ENCODE measurements at regions not wholly inside any gene's neighbourhood (a gene's known extent, or its start where the extent isn't known, plus 50 kb on each side); places are given as distances from the start of the nearest gene placed in this dataset.

DNA sequence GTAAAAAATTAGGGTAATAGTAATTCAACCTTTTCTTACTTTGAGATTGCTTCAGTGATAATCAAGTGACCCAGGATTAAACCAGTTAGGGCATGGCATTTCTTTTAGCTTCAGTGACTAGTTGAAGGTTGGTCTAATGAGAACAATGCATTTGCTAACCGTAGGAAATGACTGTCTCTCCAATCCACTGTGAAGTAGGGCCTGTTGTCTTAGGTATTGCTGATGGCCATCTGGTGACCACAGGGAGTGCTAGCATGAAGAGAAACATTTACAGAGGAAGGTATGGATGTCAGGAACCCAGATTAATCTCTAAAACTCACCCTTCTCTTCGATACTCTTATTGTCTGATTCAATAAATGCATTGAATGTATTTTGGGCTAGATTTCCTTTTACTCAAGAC, 535.9 kb upstream of the SEMA6A start:
- no peak for TF ChIP-seq EZH2phosphoT487 (IDR thresholded peaks at IDR 0.05; ENCODE audit: low read depth)
- TF ChIP-seq, protein P1, sequence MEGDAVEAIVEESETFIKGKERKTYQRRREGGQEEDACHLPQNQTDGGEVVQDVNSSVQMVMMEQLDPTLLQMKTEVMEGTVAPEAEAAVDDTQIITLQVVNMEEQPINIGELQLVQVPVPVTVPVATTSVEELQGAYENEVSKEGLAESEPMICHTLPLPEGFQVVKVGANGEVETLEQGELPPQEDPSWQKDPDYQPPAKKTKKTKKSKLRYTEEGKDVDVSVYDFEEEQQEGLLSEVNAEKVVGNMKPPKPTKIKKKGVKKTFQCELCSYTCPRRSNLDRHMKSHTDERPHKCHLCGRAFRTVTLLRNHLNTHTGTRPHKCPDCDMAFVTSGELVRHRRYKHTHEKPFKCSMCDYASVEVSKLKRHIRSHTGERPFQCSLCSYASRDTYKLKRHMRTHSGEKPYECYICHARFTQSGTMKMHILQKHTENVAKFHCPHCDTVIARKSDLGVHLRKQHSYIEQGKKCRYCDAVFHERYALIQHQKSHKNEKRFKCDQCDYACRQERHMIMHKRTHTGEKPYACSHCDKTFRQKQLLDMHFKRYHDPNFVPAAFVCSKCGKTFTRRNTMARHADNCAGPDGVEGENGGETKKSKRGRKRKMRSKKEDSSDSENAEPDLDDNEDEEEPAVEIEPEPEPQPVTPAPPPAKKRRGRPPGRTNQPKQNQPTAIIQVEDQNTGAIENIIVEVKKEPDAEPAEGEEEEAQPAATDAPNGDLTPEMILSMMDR (IDR thresholded peaks at IDR 0.05; ENCODE audit: low read depth, low read length): no peak
- H3K9ac ChIP-seq (ENCODE audit: low read length): no peak overlapping the region
- H3K4me3 ChIP-seq (ENCODE audit: low read length): no peak overlapping the region
- H3K4me2 ChIP-seq (ENCODE audit: low read length): no peak overlapping the region
- H3K27me3 ChIP-seq (ENCODE audit: low read depth, low read length): no peaks in the 10 kb centered on the region
- no peak overlapping the region for H3K27ac ChIP-seq (ENCODE audit: low read length)
- no peaks in the 10 kb centered on the region for H3K36me3 ChIP-seq (replicated peaks; ENCODE audit: low read depth, low read length)
- H3K79me2 ChIP-seq (ENCODE audit: low read length): no peaks in the 10 kb centered on the region
- H3K9me3 ChIP-seq (ENCODE audit: insufficient read depth, low read length): no peaks in the 10 kb centered on the region
- no peaks in the 10 kb centered on the region for H3K4me1 ChIP-seq (ENCODE audit: low read length)
- no peaks in the 10 kb centered on the region for H4K20me1 ChIP-seq (ENCODE audit: insufficient read depth, low read length)
- no peak overlapping the region for H2AFZ ChIP-seq (ENCODE audit: low read depth, low read length)

DNA sequence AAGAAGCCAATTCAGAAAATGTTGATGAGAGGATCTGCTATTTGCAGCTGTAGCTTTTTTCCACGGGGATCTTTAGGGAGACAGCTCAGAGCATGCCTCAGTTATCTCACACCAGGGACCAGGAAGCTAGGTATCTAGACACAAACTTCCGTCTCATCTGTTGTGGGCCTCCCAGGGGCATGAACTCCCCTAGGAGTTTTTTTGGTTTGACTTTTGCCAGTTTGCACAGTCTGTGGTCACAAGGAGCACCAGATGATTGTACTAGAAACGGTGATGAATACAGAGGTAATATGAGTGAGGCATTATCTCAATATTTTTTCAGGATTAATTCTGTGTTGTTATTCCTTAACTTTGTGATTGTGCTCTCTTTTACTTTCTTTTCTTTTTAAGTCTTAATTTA, 533.2 kb upstream of the SEMA6A start:
- H3K9ac ChIP-seq (ENCODE audit: low read length): no peak overlapping the region
- H3K9me3 ChIP-seq (ENCODE audit: insufficient read depth, low read length): no peaks in the 10 kb centered on the region
- H3K4me3 ChIP-seq (ENCODE audit: low read length): no peak overlapping the region
- no peaks in the 10 kb centered on the region for H3K36me3 ChIP-seq (replicated peaks; ENCODE audit: low read depth, low read length)
- no peaks in the 10 kb centered on the region for H3K4me1 ChIP-seq (ENCODE audit: low read length)
- H3K27me3 ChIP-seq (ENCODE audit: low read depth, low read length): no peaks in the 10 kb centered on the region
- no peak overlapping the region for H3K4me2 ChIP-seq (ENCODE audit: low read length)
- no peak overlapping the region for H3K27ac ChIP-seq (ENCODE audit: low read length)
- no peaks in the 10 kb centered on the region for H4K20me1 ChIP-seq (ENCODE audit: insufficient read depth, low read length)
- no peak overlapping the region for H2AFZ ChIP-seq (ENCODE audit: low read depth, low read length)
- TF ChIP-seq, protein P1 (IDR thresholded peaks at IDR 0.05; ENCODE audit: low read depth, low read length): no peak
- no peak for TF ChIP-seq EZH2phosphoT487 (IDR thresholded peaks at IDR 0.05; ENCODE audit: low read depth)
- H3K79me2 ChIP-seq (ENCODE audit: low read length): no peaks in the 10 kb centered on the region

DNA sequence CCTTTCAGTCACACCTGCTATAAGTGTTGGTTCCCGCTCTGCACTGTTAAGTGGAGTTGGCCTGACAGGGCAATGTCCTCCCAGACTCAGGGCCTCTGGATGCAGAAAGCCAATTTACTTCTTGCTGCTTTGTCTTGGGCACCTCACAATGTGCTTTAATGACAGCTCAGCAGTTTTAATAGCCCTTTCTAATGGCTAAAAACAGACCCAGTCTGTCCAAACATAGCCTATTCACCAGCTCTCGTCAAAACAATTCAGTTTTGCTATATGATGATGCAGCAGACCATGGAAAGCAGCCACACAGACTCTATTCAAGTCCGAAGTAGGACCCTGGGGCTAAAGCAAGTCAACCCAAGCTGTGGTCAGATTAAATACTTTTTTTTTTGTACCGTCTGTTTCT, 529.1 kb upstream of the SEMA6A start:
- no peak for TF ChIP-seq EZH2phosphoT487 (IDR thresholded peaks at IDR 0.05; ENCODE audit: low read depth)
- TF ChIP-seq, protein P1 (IDR thresholded peaks at IDR 0.05; ENCODE audit: low read depth, low read length): no peak
- H4K20me1 ChIP-seq (ENCODE audit: insufficient read depth, low read length): no peaks in the 10 kb centered on the region

DNA sequence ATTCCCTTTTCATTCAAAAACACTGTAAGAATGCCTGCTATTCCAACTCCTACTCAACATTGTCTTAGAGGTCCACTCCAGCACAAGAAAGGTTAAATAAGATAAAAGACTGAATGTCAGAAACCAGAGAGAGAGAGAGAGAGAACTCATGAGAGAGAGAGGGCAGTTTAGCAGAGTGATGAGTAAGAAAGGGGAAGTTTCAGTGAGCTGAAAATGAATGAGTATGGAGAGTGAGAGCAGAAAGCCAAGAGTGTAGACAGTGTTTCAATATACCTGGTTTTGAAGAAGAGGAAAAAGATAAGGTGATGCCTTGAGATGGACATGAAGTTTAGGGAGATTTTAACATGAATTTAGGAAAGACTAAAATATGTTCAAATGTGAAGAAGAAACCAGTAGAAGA, 528.0 kb upstream of the SEMA6A start:
- H3K27ac ChIP-seq (ENCODE audit: low read length): no peak overlapping the region

More for the DNA sequence above, 529.1 kb upstream of the SEMA6A start:
- Histone ChIP-seq H3K36me3 (replicated peaks; ENCODE audit: low read depth, low read length) (no peaks in the 10 kb centered on the region), H3K4me2 (ENCODE audit: low read length) (no peak overlapping the region), H3K9me3 (ENCODE audit: insufficient read depth, low read length) (no peaks in the 10 kb centered on the region), H3K27me3 (ENCODE audit: low read depth, low read length) (no peaks in the 10 kb centered on the region), H2AFZ (ENCODE audit: low read depth, low read length) (no peak overlapping the region), H3K4me3 (ENCODE audit: low read length) (no peak overlapping the region), H3K27ac (ENCODE audit: low read length) (no peak overlapping the region), H3K79me2 (ENCODE audit: low read length) (no peaks in the 10 kb centered on the region), H3K4me1 (ENCODE audit: low read length) (no peaks in the 10 kb centered on the region), H3K9ac (ENCODE audit: low read length) (no peak overlapping the region)

More for the DNA sequence above, 528.0 kb upstream of the SEMA6A start:
- Histone ChIP-seq H3K9me3 (ENCODE audit: insufficient read depth, low read length) (no peaks in the 10 kb centered on the region), H3K27me3 (ENCODE audit: low read depth, low read length) (no peaks in the 10 kb centered on the region), H2AFZ (ENCODE audit: low read depth, low read length) (no peak overlapping the region), H3K4me3 (ENCODE audit: low read length) (no peak overlapping the region), H3K79me2 (ENCODE audit: low read length) (no peaks in the 10 kb centered on the region), H3K9ac (ENCODE audit: low read length) (no peak overlapping the region), H3K4me1 (ENCODE audit: low read length) (no peaks in the 10 kb centered on the region), H3K4me2 (ENCODE audit: low read length) (no peak overlapping the region), H3K36me3 (replicated peaks; ENCODE audit: low read depth, low read length) (no peaks in the 10 kb centered on the region), H4K20me1 (ENCODE audit: insufficient read depth, low read length) (no peaks in the 10 kb centered on the region)
- TF ChIP-seq, protein P1 (IDR thresholded peaks at IDR 0.05; ENCODE audit: low read depth, low read length): no peak
- no peak for TF ChIP-seq EZH2phosphoT487 (IDR thresholded peaks at IDR 0.05; ENCODE audit: low read depth)

Measured in OCI-LY3 (cell line).